ENCODE measurements at regions not wholly inside any gene's neighbourhood (a gene's known extent, or its start where the extent isn't known, plus 50 kb on each side); places are given as distances from the start of the nearest gene placed in this dataset.

GRCh38 chr2:102940684-102941083 lies 178.9 kb downstream of the TMEM182 start:
- H3K9me3 ChIP-seq (ENCODE audit: control insufficient read depth, insufficient read depth, low read length) = no peaks in the 10 kb centered on the region
- ChIA-PET CTCF (no interaction called here), POLR2A (ENCODE audit: unreplicated experiment) (no interaction called here)
- no peak overlapping the region for H2AK9ac ChIP-seq (replicated peaks; ENCODE audit: low read depth, low read length, poor library complexity)
- no peaks in the 10 kb centered on the region for H3K4me1 ChIP-seq (ENCODE audit: control insufficient read depth, insufficient read depth, low read length)
- no peak for DNase-seq
- H3K14ac ChIP-seq (replicated peaks; ENCODE audit: low read depth, low read length) = no peak overlapping the region
- H3K18ac ChIP-seq (ENCODE audit: low read depth, low read length) = no peak overlapping the region
- H4K91ac ChIP-seq (ENCODE audit: insufficient read depth, low read depth, low read length) = no peak overlapping the region
- no peak overlapping the region for H3K23ac ChIP-seq (ENCODE audit: low read depth, low read length)
- H3K4me2 ChIP-seq (ENCODE audit: low read depth, low read length) = no peak overlapping the region
- no peak overlapping the region for H4K5ac ChIP-seq (ENCODE audit: low read depth, low read length)
- H3K4me3 ChIP-seq (ENCODE audit: insufficient read depth, low read depth, low read length) = no peak overlapping the region
- no peaks in the 10 kb centered on the region for H4K20me1 ChIP-seq (ENCODE audit: insufficient read depth, low read length)
- no peaks in the 10 kb centered on the region for H3K9me1 ChIP-seq (ENCODE audit: insufficient read depth, low read length)
- H3K4ac ChIP-seq (ENCODE audit: low read depth, low read length) = no peak overlapping the region
- no peak overlapping the region for H3K56ac ChIP-seq (ENCODE audit: extremely low read depth, insufficient read depth, low read length)
- H2BK15ac ChIP-seq (ENCODE audit: low read depth, low read length) = no peak overlapping the region
- no CpG with 5 or more reads among the region's 3 CpGs for WGBS, 2 experiments (ENCODE audit: extremely low coverage in 2 of 2, insufficient read length in 1 of 2)
- H3K27me3 ChIP-seq (ENCODE audit: control insufficient read depth, insufficient read depth, low read length) = no peaks in the 10 kb centered on the region
- TF ChIP-seq CHD1 (IDR thresholded peaks at IDR 0.05; ENCODE audit: low read depth, low read length) (no peak), NFE2L2 (IDR thresholded peaks at IDR 0.05; ENCODE audit: low read depth, low read length) (no peak), RCOR1 (IDR thresholded peaks at IDR 0.05; ENCODE audit: insufficient replicate concordance, low read length) (no peak), CTCF (conservative IDR thresholded peaks at IDR 0.05; ENCODE audit: low read depth, low read length) (no peak), MXI1 (IDR thresholded peaks at IDR 0.05; ENCODE audit: borderline replicate concordance, low read depth, low read length) (no peak), SMC3 (IDR thresholded peaks at IDR 0.05; ENCODE audit: low read depth, low read length) (no peak), RFX5 (IDR thresholded peaks at IDR 0.05; ENCODE audit: low read depth, low read length) (no peak), RAD21 (IDR thresholded peaks at IDR 0.05; ENCODE audit: low read length) (no peak), FOS (IDR thresholded peaks at IDR 0.05; ENCODE audit: low read depth, low read length) (no peak), ELK1 (IDR thresholded peaks at IDR 0.05; ENCODE audit: borderline replicate concordance, low read depth, low read length) (no peak), MAZ (IDR thresholded peaks at IDR 0.05; ENCODE audit: borderline replicate concordance, low read depth, low read length) (no peak), BHLHE40 (IDR thresholded peaks at IDR 0.05; ENCODE audit: low read depth, low read length) (no peak), POLR2A (IDR thresholded peaks at IDR 0.05; ENCODE audit: low read depth, low read length) (no peak), CEBPB (IDR thresholded peaks at IDR 0.05; ENCODE audit: low read depth, low read length) (no peak), MAFK (IDR thresholded peaks at IDR 0.05; ENCODE audit: low read depth, low read length) (no peak), USF2 (IDR thresholded peaks at IDR 0.05; ENCODE audit: low read depth, low read length) (no peak)
- H3K79me1 ChIP-seq (ENCODE audit: low read depth in 1 of 2, low read length in 2 of 2) = no peaks in the 10 kb centered on the region
- no peak overlapping the region for H3K9ac ChIP-seq (ENCODE audit: low read depth, low read length)
- H2BK20ac ChIP-seq (ENCODE audit: low read depth, low read length) = no peak overlapping the region
- no peaks in the 10 kb centered on the region for H3K36me3 ChIP-seq (ENCODE audit: control insufficient read depth, insufficient read depth, low read length)
- H2BK5ac ChIP-seq (ENCODE audit: low read depth, low read length, poor library complexity, severe bottlenecking) = no peak overlapping the region
- H3K27ac ChIP-seq (ENCODE audit: insufficient read depth, low read length) = no peak overlapping the region
- intact Hi-C loops (cut with micrococcal nuclease) (no loop called here), dilution Hi-C loops (cut with HindIII; ENCODE audit: low sequenced_read_pairs, unreplicated experiment) (no loop called here), in situ Hi-C loops (cut with MboI; ENCODE audit: low sequenced_read_pairs) (no loop called here)
- no peak overlapping the region for H2AFZ ChIP-seq (replicated peaks; ENCODE audit: low read length, poor library complexity)
- H2AK5ac ChIP-seq (ENCODE audit: low read depth, low read length) = no peak overlapping the region
- ATAC-seq (ENCODE audit: low read depth) = no peak
- H2BK120ac ChIP-seq (ENCODE audit: low read depth, low read length) = no peak overlapping the region
- no TSS peak for BruUV-seq (replicated peaks)
- H4K8ac ChIP-seq (ENCODE audit: low read depth in 2 of 2, low read length in 2 of 2) = no peak overlapping the region
